Thyroid gland (tissue), 4 donors: ENCODE measurements at regions not wholly inside any gene's neighbourhood (a gene's known extent, or its start where the extent isn't known, plus 50 kb on each side); places are given as distances from the start of the nearest gene placed in this dataset.

Experiments
- DNase-seq, 2 donors: peaks; one replicate each; pipeline ENCODE4 v3.0.0-alpha.2; 2019
- H3K27ac ChIP-seq, 3 donors: fragments of 200-600 bp; sonication (generic); 1 replicate in 2 of 3; 2 replicates in 1 of 3; pipeline ENCODE4 v1.5.1; 2016 to 2019; ENCODE audit warnings: mild to moderate bottlenecking in 1 of 3, moderate library complexity in 1 of 3
- H3K27me3 ChIP-seq: fragments of 200-600 bp; sonication (generic); one replicate; pipeline ENCODE4 v1.5.1; 2019
- H3K36me3 ChIP-seq, 2 donors: fragments of 200-600 bp; sonication (generic); one replicate each; pipeline ENCODE4 v1.5.1; 2016 to 2019
- H3K4me1 ChIP-seq, 2 donors: fragments of 200-600 bp; sonication (generic); one replicate each; pipeline ENCODE4 v1.5.1; 2017 to 2019
- H3K4me3 ChIP-seq, 3 donors: fragments of 200-600 bp; sonication (generic); replicated peaks in 1 of 3; 1 replicate in 2 of 3; 2 replicates in 1 of 3; pipeline ENCODE4 v1.5.1; 2016; ENCODE audit warnings: mild to moderate bottlenecking in 1 of 3
- H3K9me3 ChIP-seq: fragments of 200-600 bp; sonication (generic); one replicate; pipeline ENCODE4 v1.5.1; 2017
- POLR2A ChIP-seq, 2 donors: fragments of 450-650 bp; IDR thresholded peaks; one replicate each; pipeline ENCODE4 v1.6.1; 2017; ENCODE audit warnings: antibody characterized with exemption in 2 of 2, mild to moderate bottlenecking in 2 of 2, moderate library complexity in 1 of 2
- WGBS, 2 donors: methylation state at CpG; one replicate each; pipeline ENCODE4 v1.1.5; 2017; 5-methylcytosine and 5-hydroxymethylcytosine counted together
- intact Hi-C: fragments of 100-400 bp; cut with DNase I; formaldehyde crosslinking; loops from one replicate; pipeline ENCODE4 v1.15.1; 2023
- TF ChIP-seq, protein P1 (sequence below), 6 experiments: fragments of 200-600 bp in 3 of 6; fragments of 450-650 bp in 3 of 6; sonication (generic) in 3 of 6; IDR thresholded peaks; one replicate each; pipeline ENCODE4 v1.5.1; 2016 to 2019; ENCODE audit warnings: antibody characterized with exemption in 6 of 6, mild to moderate bottlenecking in 2 of 6, inconsistent platforms in 1 of 6, moderate library complexity in 1 of 6

DNA sequence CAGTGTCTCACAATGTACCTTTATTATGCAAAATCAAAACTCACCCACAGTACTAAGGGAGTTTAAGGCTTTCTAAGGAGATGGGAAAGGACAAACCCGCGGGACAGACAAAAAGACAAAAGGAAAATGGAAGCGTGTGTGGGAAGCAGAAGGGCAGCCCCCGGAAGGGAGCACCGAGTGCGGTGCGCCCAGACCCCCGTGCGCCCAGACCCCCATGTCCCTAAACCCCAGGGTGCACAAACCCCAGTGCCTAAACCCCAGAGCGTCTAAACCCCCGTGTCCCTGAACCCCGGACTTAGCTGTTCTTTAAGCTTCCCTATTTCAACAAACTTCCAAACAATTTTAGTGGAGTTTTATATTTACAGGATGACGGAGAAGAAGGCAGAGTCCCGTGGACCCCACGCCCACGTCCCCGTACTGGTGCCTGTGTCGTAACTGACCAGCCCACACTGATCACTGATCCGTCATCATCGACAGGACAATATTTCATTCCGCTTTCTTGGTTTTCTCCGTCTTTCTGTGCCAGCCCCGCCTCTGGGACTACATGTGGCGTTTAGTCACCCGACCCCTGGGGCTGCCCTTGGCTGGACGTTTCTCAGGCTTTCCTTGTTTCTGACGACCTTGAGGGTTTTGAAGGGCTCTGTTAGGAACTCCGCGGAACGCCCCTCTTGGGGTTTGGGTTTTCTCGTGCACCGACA, 76.9 kb downstream of the RTP5 start:
- DNase-seq = no peak
- 87% methylated on average over 32 of the region's 32 CpGs for WGBS, 2 donors
- H3K9me3 ChIP-seq = no peaks in the 10 kb centered on the region
- no peak overlapping the region for H3K27ac ChIP-seq
- H3K4me1 ChIP-seq = peaks cover 6 to 11% of the 10 kb centered on the region in 2 donors
- intact Hi-C loops = no loop called here
- TF ChIP-seq POLR2A (IDR thresholded peaks at IDR 0.05) = no peak
- TF ChIP-seq, protein P1, sequence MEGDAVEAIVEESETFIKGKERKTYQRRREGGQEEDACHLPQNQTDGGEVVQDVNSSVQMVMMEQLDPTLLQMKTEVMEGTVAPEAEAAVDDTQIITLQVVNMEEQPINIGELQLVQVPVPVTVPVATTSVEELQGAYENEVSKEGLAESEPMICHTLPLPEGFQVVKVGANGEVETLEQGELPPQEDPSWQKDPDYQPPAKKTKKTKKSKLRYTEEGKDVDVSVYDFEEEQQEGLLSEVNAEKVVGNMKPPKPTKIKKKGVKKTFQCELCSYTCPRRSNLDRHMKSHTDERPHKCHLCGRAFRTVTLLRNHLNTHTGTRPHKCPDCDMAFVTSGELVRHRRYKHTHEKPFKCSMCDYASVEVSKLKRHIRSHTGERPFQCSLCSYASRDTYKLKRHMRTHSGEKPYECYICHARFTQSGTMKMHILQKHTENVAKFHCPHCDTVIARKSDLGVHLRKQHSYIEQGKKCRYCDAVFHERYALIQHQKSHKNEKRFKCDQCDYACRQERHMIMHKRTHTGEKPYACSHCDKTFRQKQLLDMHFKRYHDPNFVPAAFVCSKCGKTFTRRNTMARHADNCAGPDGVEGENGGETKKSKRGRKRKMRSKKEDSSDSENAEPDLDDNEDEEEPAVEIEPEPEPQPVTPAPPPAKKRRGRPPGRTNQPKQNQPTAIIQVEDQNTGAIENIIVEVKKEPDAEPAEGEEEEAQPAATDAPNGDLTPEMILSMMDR (IDR thresholded peaks at IDR 0.05) = no peak
- H3K4me3 ChIP-seq = no peak overlapping the region
- H3K36me3 ChIP-seq = no peaks in the 10 kb centered on the region
- no peaks in the 10 kb centered on the region for H3K27me3 ChIP-seq

DNA sequence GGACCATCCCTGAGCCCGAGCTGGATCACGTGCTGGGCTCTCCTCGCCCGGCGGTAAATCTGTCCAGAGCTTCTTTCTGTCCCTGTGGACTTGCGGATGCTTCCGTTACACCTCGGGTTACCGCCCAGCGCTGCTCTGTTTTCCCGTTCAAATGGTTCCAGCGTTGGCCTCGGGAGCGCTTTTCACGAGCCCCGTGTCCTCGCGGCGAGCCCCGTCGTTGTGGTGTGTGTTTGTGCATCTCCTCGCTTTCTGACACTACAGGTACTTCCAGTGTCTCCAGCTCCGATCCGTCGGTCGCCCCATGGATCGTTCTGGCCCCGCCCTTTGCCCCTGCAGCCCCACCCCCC, 77.4 kb downstream of the RTP5 start:
- Histone ChIP-seq H3K36me3 (no peaks in the 10 kb centered on the region), H3K4me3 (no peak overlapping the region), H3K4me1 (peaks cover 6% of the 10 kb centered on the region in 2 donors), H3K9me3 (no peaks in the 10 kb centered on the region), H3K27ac (no peak overlapping the region), H3K27me3 (no peaks in the 10 kb centered on the region)
- WGBS, 2 donors = 87 to 94% methylated on average over 28 of the region's 28 CpGs
- TF ChIP-seq, protein P1 (IDR thresholded peaks at IDR 0.05) = no peak
- no peak for TF ChIP-seq POLR2A (IDR thresholded peaks at IDR 0.05)
- intact Hi-C loops = no loop called here
- no peak for DNase-seq

DNA sequence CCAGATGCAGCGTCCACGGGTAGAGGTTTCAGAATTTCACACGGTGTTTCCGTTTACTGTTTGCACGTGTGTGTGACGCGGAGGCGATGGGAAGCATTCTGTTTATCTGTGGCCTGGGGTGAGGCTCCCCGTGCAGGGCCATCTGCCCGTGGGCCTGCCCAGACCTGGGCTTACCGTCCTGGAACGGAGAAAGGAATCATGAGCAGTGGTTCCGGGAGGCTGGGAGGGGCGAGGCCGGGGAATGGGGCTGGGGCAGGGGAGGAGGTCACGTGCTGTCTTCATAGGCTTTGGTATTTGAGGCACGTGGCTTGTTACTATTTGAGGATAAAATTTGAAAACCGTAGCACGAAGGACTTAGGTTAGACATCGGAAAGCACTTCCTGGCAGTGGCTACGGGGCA, 77.9 kb downstream of the RTP5 start:
- Histone ChIP-seq H3K27ac (no peak overlapping the region), H3K36me3 (no peaks in the 10 kb centered on the region), H3K4me3 (no peak overlapping the region), H3K27me3 (no peaks in the 10 kb centered on the region), H3K9me3 (no peaks in the 10 kb centered on the region), H3K4me1 (peaks cover 6% of the 10 kb centered on the region in 2 donors)
- DNase-seq = no peak
- 87 to 90% methylated on average over 20 to 21 of the region's 21 CpGs for WGBS, 2 donors
- TF ChIP-seq POLR2A (IDR thresholded peaks at IDR 0.05) = no peak
- TF ChIP-seq, protein P1 (IDR thresholded peaks at IDR 0.05) = no peak
- intact Hi-C loops = no loop called here

DNA sequence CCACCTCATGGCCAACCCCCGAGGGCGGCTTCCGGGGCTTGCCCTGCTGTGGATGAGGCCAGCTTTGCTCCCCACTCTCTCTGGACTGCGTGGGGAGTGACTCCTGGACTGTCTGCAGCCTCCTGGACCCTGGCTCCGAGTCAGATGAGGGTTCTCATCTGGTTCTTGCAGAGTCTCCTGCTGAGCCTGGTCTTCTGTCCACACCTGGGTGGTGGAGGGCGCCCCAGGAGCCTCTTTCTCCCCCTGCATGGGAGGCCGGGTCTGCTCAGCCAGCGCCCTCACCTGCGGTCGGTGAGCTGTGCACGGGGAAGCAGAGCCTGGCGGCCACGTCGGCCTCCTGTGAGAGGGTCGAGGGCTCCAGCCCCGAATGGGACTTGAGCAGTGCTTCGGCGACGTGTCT, 78.3 kb downstream of the RTP5 start:
- 84 to 89% methylated on average over 17 to 18 of the region's 19 CpGs for whole genome bisulfite sequencing, 2 donors
- H3K4me3 ChIP-seq = no peak overlapping the region
- TF ChIP-seq, protein P1 (IDR thresholded peaks at IDR 0.05) = no peak
- TF ChIP-seq POLR2A (IDR thresholded peaks at IDR 0.05) = no peak
- no peak overlapping the region for H3K27ac ChIP-seq
- intact Hi-C loops = no loop called here
- H3K4me1 ChIP-seq = peaks cover 6% of the 10 kb centered on the region in 2 donors
- no peaks in the 10 kb centered on the region for H3K36me3 ChIP-seq
- DNase-seq = no peak
- H3K27me3 ChIP-seq = no peaks in the 10 kb centered on the region
- no peaks in the 10 kb centered on the region for H3K9me3 ChIP-seq

DNA sequence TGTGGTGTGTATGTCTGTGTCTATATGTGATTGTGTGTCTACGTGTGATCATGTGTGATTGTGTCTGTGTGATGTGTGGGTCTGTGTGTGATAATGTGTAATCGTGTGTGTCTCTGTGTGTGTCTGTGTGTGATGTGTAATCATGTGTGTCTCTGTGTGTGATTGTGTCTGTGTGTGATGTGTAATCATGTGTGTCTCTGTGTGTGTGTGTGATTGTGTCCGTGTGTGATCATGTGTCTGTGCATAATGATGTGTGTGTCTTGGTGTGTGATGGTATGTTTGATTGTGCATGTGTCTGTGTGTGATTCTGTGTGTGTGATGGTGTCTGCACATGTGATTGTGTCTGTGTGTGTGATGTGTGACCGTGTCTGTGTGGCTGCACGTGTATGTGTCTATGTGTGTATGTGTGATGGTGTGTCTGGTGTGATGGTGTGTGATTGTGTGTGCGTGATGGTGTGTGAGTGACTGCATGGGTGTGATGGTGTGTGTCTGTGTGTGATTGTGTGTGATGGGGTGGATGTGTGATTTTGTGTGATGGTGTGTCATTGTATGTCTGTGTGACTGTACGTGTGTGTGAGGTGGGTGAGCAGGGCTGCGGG, 78.9 kb downstream of the RTP5 start:
- TF ChIP-seq POLR2A (IDR thresholded peaks at IDR 0.05) = no peak
- TF ChIP-seq, protein P1 (IDR thresholded peaks at IDR 0.05) = no peak
- intact Hi-C loops = no loop called here

More for the DNA sequence above, 78.9 kb downstream of the RTP5 start:
- Histone ChIP-seq H3K9me3 (no peaks in the 10 kb centered on the region), H3K36me3 (no peaks in the 10 kb centered on the region), H3K27me3 (no peaks in the 10 kb centered on the region), H3K4me3 (no peak overlapping the region), H3K27ac (no peak overlapping the region), H3K4me1 (peaks cover 6% of the 10 kb centered on the region in 2 donors)
- 82 to 85% methylated on average over 8 of the region's 8 CpGs for WGBS, 2 donors
- DNase-seq = no peak
